HAP-1 (cell line): ENCODE measurements at regions not wholly inside any gene's neighbourhood (a gene's known extent, or its start where the extent isn't known, plus 50 kb on each side); places are given as distances from the start of the nearest gene placed in this dataset.
"Not testable (repeated sequence)": the region's sequence is repeated elsewhere in the genome, so short reads cannot be mapped to it uniquely, and the experiment has no call there.

ENCODE experiments used
- DNase-seq, 2 experiments: peaks; one replicate each; pipeline ENCODE4 v3.0.0-alpha.2; 2016 to 2020; ENCODE audit warnings: low spot score in 2 of 2
- H3K27me3 ChIP-seq: fragments of 250-450 bp; sonication (Bioruptor Pico); 2 replicates; pipeline ENCODE4 v1.5.1; 2020; ENCODE audit warnings: low read depth, mild to moderate bottlenecking, moderate library complexity
- H3K36me3 ChIP-seq: fragments of 250-450 bp; sonication (Bioruptor Pico); replicated peaks from 2 replicates; pipeline ENCODE4 v1.5.1; 2020; ENCODE audit warnings: mild to moderate bottlenecking
- H3K4me1 ChIP-seq: fragments of 250-450 bp; sonication (Bioruptor Pico); 2 replicates; pipeline ENCODE4 v1.5.1; 2020; ENCODE audit warnings: mild to moderate bottlenecking
- H3K4me3 ChIP-seq: fragments of 250-450 bp; sonication (Bioruptor Pico); 2 replicates; pipeline ENCODE4 v1.5.1; 2020; ENCODE audit warnings: mild to moderate bottlenecking, moderate library complexity
- H3K9me3 ChIP-seq: fragments of 250-450 bp; sonication (Bioruptor Pico); 2 replicates; pipeline ENCODE4 v1.5.1; 2020; ENCODE audit warnings: mild to moderate bottlenecking, moderate library complexity
- in situ Hi-C: fragments of 300-500 bp; cut with MboI; formaldehyde crosslinking; loops from 3 replicates; pipeline ENCODE4 v1.14.3; 2020; ENCODE audit warnings: low sequenced_read_pairs, inconsistent platforms, mixed read lengths

DNA sequence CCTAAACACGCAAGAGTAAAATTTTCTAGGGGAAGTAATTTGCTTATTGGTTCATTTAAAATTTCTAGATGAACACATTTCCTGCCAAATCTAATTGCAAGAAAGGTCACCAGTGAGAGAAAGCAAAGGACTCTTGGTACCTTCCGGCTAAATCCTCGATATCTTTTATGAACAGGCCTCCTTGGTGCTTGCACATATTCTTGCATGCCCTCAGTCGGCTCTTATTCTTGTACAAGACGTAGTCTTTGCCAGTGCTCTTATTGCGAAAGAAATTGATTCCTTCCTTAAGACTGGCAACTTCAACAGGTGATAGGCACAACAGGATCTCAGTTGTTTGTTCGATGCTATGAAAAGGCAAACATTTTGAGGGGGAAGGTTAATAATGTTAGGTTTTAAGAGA, 141.7 kb upstream of the CARMIL1 start:
- no peak overlapping the region for H3K4me3 ChIP-seq
- in situ Hi-C loops, result no loop called here
- no peak for DNase-seq
- H3K27me3 ChIP-seq, result no peaks in the 10 kb centered on the region
- H3K4me1 ChIP-seq, result no peaks in the 10 kb centered on the region
- peaks cover 3% of the 10 kb centered on the region; the same call in 1 of the 2 replicates for H3K9me3 ChIP-seq
- no peaks in the 10 kb centered on the region for H3K36me3 ChIP-seq

DNA sequence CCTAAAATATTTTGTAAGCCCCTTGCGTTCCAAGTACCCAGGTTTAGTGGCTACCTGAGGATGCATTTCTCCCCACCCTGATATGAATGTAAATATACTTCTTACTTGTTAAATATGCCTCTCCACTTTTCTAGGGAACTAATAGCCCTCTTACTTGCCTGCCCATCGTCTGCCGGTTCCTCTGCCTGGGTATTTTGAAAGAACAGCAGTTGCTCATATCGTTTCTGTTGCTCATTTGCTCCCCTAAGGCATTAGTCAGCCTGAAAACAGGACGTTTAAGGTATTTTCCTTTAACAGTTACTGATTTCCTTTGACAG, 141.3 kb upstream of the CARMIL1 start:
- Histone ChIP-seq H3K27me3 (no peaks in the 10 kb centered on the region), H3K4me1 (no peaks in the 10 kb centered on the region), H3K36me3 (no peaks in the 10 kb centered on the region), H3K9me3 (peaks cover 3% of the 10 kb centered on the region; the same call in 1 of the 2 replicates), H3K4me3 (no peak overlapping the region)
- no peak for DNase-seq
- in situ Hi-C loops, result no loop called here

DNA sequence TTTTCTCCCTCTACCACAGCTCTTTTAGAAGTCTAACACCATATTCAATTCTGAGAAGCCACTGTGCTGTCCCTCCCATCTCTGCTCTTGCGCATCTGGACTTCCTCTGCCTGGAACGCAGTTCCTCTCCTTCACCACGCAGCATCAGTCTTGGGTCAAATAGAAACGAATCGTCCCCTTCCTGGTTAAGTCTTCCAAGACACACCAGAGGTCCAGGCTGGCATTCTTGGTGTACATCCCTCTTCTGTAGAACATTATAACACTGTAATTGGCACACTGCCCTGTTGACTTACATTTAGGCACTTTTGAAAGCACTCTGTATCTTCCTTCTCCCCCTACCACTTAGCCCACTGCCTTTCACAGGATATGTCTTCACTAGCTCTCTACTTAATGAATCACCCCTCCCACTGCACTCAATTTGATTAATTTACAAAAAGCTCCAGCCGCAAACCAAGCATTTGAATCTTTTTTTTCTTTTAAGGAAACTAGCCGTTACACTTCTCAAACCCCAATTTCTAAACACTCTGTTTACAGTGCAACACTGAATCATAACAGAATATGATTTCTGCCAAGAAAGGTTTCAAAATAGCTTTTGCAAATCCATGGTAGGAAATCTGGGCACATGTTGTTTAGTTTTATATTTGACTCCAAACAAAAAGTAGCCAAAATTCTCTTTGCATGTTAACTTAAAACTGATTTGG, 140.8 kb upstream of the CARMIL1 start:
- in situ Hi-C loops, result no loop called here
- no peak for DNase-seq
- Histone ChIP-seq H3K36me3 (no peaks in the 10 kb centered on the region), H3K9me3 (no peaks in the 10 kb centered on the region), H3K4me1 (no peaks in the 10 kb centered on the region), H3K27me3 (no peaks in the 10 kb centered on the region), H3K4me3 (no peak overlapping the region)

DNA sequence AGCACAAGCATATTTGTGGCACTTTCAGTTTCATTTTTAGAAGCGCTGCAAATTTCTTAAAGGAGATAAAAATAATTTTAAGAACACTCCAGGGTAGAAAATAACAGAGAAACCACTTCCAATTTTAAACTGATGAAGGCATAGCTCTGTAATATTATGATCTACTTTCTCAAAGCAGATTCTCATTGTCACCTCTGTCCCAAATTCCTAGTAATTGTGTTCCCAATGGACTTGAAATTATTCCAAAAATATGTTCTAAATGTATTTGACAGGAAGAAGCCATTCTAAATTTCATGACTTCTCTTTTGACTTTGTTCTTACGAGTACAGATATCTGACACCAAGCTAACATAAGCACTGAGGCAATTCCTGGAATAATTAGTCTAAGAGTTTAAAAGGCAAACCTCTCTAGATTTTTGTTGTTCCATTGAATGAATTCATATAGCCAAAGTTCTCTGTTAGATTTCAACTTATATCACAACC, 140.2 kb upstream of the CARMIL1 start:
- no peak for DNase-seq
- H3K4me1 ChIP-seq, result no peaks in the 10 kb centered on the region
- in situ Hi-C loops, result no loop called here
- H3K36me3 ChIP-seq, result no peaks in the 10 kb centered on the region
- no peaks in the 10 kb centered on the region for H3K27me3 ChIP-seq
- H3K4me3 ChIP-seq, result no peak overlapping the region
- H3K9me3 ChIP-seq, result no peaks in the 10 kb centered on the region

DNA sequence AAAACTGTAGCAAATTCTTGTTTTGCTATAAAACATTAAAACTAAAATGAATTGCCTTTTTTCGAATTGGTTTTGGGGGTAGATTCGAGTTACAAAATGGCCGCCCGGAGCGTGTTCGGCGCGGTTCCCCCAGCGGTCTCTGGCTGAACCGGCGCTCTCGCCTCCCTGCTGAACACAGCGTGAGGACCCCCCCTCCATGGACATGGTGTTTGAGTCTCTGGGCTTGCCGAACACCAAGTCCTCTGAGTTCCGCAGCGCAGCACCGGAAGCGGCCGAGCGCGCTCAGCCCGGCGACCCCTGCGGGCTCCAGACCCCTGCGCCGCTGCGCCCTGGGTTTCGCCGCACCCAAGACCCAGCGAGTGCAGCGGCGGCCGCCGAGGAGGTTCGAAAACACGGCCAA, 139.6 kb upstream of the CARMIL1 start:
- DNase-seq, in situ Hi-C loops, H3K4me3 ChIP-seq, H3K36me3 ChIP-seq, H3K9me3 ChIP-seq, H3K4me1 ChIP-seq, H3K27me3 ChIP-seq: not testable (repeated sequence)

DNA sequence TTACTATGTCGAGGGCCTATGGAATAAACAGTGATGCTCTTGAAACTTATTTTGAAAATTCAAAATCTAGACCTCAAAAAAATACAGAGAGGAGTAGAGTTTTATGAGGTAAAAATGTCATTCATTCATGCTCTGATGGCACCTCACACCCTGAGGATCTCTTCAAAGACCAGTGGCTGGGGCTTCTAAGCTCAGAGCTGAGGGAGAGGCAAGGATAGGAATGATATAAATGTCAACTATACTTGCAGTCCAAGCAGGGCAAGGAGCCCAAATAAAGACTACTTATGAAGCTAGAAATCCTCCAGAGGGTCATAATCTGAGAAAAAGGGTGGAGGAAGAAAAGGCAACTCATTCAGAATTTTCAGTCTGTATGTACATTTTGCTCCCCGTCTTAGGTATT, 136.7 kb upstream of the CARMIL1 start:
- in situ Hi-C loops, result no loop called here
- no peak overlapping the region for H3K4me3 ChIP-seq

DNA sequence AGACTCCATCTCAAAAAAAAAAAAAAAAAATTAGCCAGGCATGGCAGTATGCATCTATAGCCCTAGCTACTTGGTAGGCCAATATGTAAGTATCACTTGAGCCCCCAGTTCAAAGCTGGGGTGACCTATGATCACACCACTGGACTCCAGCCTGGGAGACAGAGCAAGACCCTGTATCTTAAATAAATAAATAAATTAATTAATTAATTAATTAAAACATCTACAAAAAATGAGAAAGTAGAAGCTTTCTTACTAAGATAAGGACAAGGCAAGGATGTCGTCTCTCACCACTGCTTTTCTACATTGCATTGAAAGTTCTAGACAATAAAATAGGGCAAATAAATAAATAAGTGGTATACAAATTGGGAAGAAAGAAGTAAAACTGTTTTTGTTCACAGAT, 134.3 kb upstream of the CARMIL1 start:
- in situ Hi-C loops, result no loop called here
- DNase-seq, result no peak
- no peaks in the 10 kb centered on the region for H3K27me3 ChIP-seq
- no peaks in the 10 kb centered on the region for H3K4me1 ChIP-seq
- H3K36me3 ChIP-seq, result no peaks in the 10 kb centered on the region
- no peaks in the 10 kb centered on the region for H3K9me3 ChIP-seq
- no peak overlapping the region for H3K4me3 ChIP-seq

More for the DNA sequence above, 136.7 kb upstream of the CARMIL1 start:
- H3K36me3 ChIP-seq, result no peaks in the 10 kb centered on the region
- H3K27me3 ChIP-seq, result no peaks in the 10 kb centered on the region
- H3K4me1 ChIP-seq, result no peaks in the 10 kb centered on the region
- DNase-seq, result no peak
- H3K9me3 ChIP-seq, result no peaks in the 10 kb centered on the region

DNA sequence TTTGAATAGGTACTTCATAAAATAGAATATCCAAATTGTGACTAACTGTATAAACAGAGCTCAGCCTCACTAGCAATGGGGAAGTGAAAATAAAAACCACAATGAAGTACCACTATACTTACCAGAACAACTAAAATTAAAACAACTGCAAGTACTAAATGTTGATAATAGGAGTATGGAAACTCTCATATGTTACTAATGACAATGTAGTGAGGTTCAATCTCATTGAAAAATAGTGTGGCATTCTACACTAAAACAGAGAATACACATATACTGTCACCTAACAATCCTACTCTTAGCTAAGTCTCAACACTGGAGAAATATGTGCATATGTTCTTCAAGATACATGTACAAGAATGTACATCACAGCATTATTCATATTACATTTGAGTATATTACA, 132.0 kb upstream of the CARMIL1 start:
- Histone ChIP-seq H3K27me3 (0 out of 2 replicates have a peak, but pooled peaks cover 2% of the 10 kb centered on the region), H3K9me3 (no peaks in the 10 kb centered on the region), H3K4me1 (no peaks in the 10 kb centered on the region), H3K36me3 (no peaks in the 10 kb centered on the region), H3K4me3 (no peak overlapping the region)
- in situ Hi-C loops, result no loop called here
- no peak for DNase-seq

DNA sequence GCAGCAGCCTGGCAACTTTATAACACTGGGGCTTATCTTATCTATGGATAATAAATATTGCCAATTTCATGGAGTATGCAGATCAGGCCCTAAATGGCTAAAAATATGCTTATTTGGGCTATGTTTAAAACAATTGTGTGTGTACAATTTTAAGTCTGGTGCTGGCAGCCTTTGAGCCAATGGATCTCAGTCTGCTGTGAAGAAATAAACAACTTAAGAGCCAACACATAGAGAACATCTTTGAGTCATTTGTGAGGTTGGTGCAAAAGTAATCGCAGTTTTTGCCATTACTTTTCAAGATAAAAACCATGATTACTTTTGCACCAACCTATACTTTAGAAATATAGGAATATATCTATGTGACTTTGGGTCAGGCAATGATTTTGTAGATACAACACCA, 129.1 kb upstream of the CARMIL1 start:
- no peak for DNase-seq
- Histone ChIP-seq H3K4me1 (no peaks in the 10 kb centered on the region), H3K4me3 (no peak overlapping the region), H3K36me3 (no peaks in the 10 kb centered on the region), H3K9me3 (no peaks in the 10 kb centered on the region), H3K27me3 (0 out of 2 replicates have a peak, but pooled peaks cover 2% of the 10 kb centered on the region)
- in situ Hi-C loops, result no loop called here

DNA sequence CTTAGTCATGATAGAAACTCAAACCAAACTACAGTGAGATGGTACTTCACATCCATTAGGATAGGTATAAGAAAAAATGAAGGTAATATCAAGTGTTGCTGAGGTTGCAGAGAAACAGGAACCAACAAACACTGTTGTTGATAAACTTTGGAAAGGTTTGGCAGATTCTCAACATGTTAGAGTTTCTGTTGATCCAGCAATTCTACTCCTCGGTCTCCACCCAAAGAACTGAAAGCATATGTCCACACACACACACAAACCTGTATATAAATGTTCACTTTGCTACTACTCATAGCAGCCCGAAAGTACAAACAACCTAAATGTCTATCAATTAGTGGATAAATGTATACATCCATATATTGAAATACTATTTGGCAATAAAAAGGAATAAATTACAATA, 128.3 kb upstream of the CARMIL1 start:
- H3K4me1 ChIP-seq, result no peaks in the 10 kb centered on the region
- no peak overlapping the region for H3K4me3 ChIP-seq
- H3K27me3 ChIP-seq, result 0 out of 2 replicates have a peak, but pooled peaks cover 2% of the 10 kb centered on the region
- no peaks in the 10 kb centered on the region for H3K36me3 ChIP-seq
- in situ Hi-C loops, result no loop called here
- no peak for DNase-seq
- H3K9me3 ChIP-seq, result no peaks in the 10 kb centered on the region

DNA sequence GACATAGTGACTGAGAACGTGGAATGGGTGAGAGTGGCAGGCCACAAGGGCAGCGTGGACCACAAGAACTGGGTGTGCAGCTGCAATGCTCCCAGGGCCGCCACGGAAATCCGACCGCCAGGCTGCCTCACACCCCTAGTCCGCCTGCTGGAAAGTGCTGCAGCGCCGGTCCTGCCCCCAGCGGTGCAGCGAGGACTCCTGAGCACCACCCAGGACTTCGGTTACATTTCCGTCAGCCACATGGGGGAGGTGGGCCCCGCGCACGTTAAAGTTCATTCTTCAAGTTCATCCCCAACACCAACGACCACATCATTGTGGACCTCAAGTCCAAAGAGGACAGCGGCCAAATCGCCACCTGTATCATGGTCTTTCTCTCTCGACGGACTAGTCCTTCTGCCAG, 126.1 kb upstream of the CARMIL1 start:
- no peak overlapping the region for H3K4me3 ChIP-seq
- DNase-seq, result no peak
- no peaks in the 10 kb centered on the region for H3K4me1 ChIP-seq
- H3K9me3 ChIP-seq, result no peaks in the 10 kb centered on the region
- 0 out of 2 replicates have a peak, but pooled peaks cover 2% of the 10 kb centered on the region for H3K27me3 ChIP-seq
- H3K36me3 ChIP-seq, result no peaks in the 10 kb centered on the region
- in situ Hi-C loops, result no loop called here

DNA sequence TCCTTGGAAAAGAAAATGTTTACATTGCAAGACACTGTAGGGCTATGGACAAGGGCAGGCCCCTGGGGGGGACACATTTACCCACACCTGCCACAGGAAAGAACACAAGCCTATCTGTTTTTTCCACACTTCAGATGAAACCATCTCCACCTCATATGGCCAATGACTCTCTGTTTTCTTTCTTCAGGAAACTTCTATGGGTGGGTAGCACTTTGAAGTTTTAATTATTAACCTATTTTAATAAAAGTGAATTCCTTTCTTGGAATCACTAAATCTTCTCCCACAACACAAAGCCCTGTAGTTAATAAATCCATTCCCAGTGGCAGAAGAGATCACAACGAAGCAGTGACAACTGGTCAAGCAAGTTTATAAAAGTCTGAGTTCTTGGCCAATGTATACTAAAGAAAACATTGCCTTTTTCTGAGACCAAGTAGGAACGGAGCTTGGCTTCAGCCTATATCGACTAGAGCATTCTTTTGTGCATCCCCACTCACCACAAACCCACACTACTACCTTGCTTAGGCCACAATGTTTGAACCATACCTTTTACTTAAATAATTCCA, 125.1 kb upstream of the CARMIL1 start:
- no peak overlapping the region for H3K4me3 ChIP-seq
- no peaks in the 10 kb centered on the region for H3K9me3 ChIP-seq
- H3K4me1 ChIP-seq, result no peaks in the 10 kb centered on the region
- no peak for DNase-seq
- in situ Hi-C loops, result no loop called here
- H3K27me3 ChIP-seq, result 0 out of 2 replicates have a peak, but pooled peaks cover 2% of the 10 kb centered on the region
- H3K36me3 ChIP-seq, result no peaks in the 10 kb centered on the region

DNA sequence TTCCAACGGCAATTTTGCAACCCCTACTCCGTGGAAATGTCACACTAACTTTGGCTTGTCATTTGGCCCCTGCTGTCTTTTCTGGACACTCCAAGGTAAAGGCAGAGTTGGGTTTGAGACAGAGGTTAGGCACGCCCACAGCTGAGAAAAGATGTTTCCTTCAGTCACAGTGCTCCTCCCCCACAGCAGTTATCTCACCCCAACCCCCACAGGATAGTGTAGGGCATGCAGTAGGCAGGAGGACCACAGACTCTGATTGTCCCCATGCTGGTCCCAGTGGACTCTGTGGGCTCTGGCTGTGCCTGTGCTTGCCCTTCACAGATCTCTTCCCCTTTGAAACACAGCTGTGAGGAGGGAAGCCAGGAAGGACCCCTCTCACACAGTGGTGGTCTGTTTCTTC, 124.0 kb upstream of the CARMIL1 start:
- H3K27me3 ChIP-seq, result 0 out of 2 replicates have a peak, but pooled peaks cover 2% of the 10 kb centered on the region
- H3K4me1 ChIP-seq, result no peaks in the 10 kb centered on the region
- H3K9me3 ChIP-seq, result no peaks in the 10 kb centered on the region
- no peaks in the 10 kb centered on the region for H3K36me3 ChIP-seq
- no peak for DNase-seq
- no peak overlapping the region for H3K4me3 ChIP-seq
- in situ Hi-C loops, result no loop called here

DNA sequence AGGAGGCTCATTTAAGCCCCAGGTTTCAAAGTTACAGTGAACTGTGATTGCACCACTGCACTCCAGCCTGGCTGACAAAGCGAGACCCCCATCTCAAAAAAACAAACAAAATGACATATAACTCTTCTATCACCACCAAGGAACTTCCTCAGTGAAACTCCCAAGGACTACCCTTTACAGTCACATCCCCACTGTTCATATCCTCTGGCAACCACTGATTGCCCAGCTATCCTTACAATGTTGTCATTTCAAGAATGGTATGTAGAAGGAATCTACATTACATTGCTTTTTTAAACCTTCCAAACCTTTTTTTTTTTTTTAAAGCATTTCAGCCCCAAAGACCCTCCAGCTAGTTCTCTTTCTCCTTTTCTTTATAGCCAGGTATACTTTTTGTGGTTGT, 123.1 kb upstream of the CARMIL1 start:
- Histone ChIP-seq H3K4me1 (no peaks in the 10 kb centered on the region), H3K36me3 (no peaks in the 10 kb centered on the region), H3K4me3 (no peak overlapping the region), H3K27me3 (no peaks in the 10 kb centered on the region), H3K9me3 (no peaks in the 10 kb centered on the region)
- no peak for DNase-seq
- in situ Hi-C loops, result no loop called here

DNA sequence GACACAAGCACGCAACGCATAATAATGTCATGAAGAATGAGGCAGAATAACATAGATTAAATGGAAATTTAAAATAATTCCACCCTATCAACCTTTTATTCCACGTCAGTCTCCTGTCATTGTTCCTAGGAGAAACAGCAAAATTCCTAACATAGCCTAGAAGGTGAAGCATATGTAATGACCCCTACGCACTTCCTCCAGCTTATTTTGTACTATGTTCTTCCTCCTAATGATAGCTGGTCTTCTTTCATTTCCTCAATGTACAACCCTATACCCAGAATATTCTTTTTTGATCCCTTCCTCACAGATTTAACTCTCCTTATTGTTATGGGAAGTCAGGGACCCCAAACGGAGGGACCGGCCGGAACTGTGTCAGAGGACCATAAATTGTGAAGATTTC, 122.0 kb upstream of the CARMIL1 start:
- no peaks in the 10 kb centered on the region for H3K9me3 ChIP-seq
- DNase-seq, result no peak
- H3K4me1 ChIP-seq, result no peaks in the 10 kb centered on the region
- no peak overlapping the region for H3K4me3 ChIP-seq
- no peaks in the 10 kb centered on the region for H3K36me3 ChIP-seq
- in situ Hi-C loops, result no loop called here
- no peaks in the 10 kb centered on the region for H3K27me3 ChIP-seq
